GM23248 (cell line): ENCODE measurements at regions not wholly inside any gene's neighbourhood (a gene's known extent, or its start where the extent isn't known, plus 50 kb on each side); places are given as distances from the start of the nearest gene placed in this dataset.
"Not testable (repeated sequence)": the region's sequence is repeated elsewhere in the genome, so short reads cannot be mapped to it uniquely, and the experiment has no call there.

Experiments
- EZH2 ChIP-seq: fragments of 200-600 bp; sonication (generic); IDR thresholded peaks from 2 replicates; pipeline ENCODE4 v1.6.1; 2018; ENCODE audit warnings: antibody characterized with exemption, mild to moderate bottlenecking; ENCODE audit not compliant: insufficient read depth, poor library complexity, severe bottlenecking
- EZH2phosphoT487 ChIP-seq: fragments of 200-600 bp; sonication (generic); IDR thresholded peaks from 2 replicates; pipeline ENCODE4 v1.6.1; 2018; ENCODE audit warnings: antibody characterized with exemption, moderate library complexity, mild to moderate bottlenecking, low read depth; ENCODE audit not compliant: insufficient read depth

DNA sequence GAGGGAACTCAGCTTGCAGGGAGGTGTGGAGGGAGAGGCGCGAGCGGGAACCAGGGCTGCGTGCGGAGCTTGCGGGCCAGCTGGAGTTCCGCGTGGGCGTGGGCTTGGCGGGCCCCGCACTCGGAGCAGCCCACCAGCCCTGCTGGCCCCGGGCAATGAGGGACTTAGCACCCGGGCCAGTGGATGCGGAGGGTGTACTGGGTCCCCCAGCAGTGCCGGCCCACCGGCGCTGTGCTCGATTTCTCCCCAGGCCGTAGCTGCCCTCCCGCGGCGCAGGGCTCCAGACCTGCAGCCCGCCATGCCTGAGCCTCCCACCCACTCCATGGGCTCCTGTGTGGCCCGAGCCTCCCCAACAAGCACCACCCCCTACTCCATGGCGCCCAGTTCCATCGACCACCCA, 117.5 kb upstream of the TOP1 start:
- not testable (repeated sequence) for TF ChIP-seq EZH2phosphoT487, EZH2
